ENCODE measurements at regions not wholly inside any gene's neighbourhood (a gene's known extent, or its start where the extent isn't known, plus 50 kb on each side); places are given as distances from the start of the nearest gene placed in this dataset.

DNA sequence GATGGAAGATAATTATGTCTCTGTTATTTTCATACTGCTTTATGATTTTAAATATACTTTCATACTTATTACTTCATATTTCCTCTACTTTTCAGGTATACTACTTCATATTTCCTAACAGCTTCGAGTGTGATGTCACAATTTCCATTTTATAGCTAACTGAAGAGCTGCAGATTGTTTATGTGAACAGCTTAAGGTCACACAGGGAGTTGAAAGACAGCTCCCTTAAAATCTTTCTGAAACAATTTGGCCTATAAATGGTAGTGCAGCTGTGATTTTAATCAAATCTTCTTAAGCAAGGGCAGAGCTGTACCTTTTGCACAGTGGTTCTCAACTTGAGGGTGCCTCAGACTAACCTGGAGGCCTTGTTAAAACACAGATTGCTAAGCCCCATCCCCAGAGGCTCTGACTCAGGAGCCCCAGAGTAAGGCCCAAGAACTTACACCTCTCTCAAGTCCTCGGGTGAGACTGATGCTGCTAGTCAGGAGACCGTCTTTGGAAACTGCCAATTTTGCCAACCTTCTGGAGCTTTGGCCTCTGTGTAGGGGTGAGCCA lies 347.0 kb upstream of the HSF2 start:
- no peak overlapping the region for H3K4me3 ChIP-seq
- H3K36me3 ChIP-seq: no peaks in the 10 kb centered on the region
- no peaks in the 10 kb centered on the region for H3K9me3 ChIP-seq
- no peak for TF ChIP-seq POLR2AphosphoS5 (IDR thresholded peaks at IDR 0.05)
- TF ChIP-seq, protein P1, sequence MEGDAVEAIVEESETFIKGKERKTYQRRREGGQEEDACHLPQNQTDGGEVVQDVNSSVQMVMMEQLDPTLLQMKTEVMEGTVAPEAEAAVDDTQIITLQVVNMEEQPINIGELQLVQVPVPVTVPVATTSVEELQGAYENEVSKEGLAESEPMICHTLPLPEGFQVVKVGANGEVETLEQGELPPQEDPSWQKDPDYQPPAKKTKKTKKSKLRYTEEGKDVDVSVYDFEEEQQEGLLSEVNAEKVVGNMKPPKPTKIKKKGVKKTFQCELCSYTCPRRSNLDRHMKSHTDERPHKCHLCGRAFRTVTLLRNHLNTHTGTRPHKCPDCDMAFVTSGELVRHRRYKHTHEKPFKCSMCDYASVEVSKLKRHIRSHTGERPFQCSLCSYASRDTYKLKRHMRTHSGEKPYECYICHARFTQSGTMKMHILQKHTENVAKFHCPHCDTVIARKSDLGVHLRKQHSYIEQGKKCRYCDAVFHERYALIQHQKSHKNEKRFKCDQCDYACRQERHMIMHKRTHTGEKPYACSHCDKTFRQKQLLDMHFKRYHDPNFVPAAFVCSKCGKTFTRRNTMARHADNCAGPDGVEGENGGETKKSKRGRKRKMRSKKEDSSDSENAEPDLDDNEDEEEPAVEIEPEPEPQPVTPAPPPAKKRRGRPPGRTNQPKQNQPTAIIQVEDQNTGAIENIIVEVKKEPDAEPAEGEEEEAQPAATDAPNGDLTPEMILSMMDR (IDR thresholded peaks at IDR 0.05): no peak
- TF ChIP-seq POLR2A (IDR thresholded peaks at IDR 0.05): no peak
- TF ChIP-seq EP300 (IDR thresholded peaks at IDR 0.05): no peak
- H3K4me1 ChIP-seq: no peaks in the 10 kb centered on the region
- no peaks in the 10 kb centered on the region for H3K27me3 ChIP-seq
- H3K27ac ChIP-seq: no peak overlapping the region
- WGBS, 5 donors: 57 to 78% (median 71%) methylated on average over 3 of the region's 3 CpGs
- intact Hi-C loops (cut with DNase I; ENCODE audit: low total_unique reads): no loop called here
- DNase-seq: no peak

DNA sequence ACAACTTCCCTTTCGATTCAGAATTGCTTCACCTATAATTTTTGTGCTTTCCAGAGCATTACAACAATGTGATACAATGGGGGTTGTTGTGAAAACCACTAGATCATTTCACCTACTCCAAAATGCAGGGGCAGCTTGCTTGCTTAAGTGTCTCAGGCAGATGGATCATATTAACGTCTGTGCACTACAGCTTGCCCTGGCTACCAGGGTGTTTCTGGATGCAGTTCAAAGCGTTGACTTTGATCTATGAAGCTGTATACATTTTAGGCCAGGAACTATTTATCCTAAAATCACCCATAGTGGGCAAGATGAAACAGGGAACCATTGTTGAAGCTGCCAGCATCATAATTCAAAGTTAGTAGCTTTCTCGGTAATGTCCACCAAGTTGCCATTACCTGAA lies 339.5 kb upstream of the HSF2 start:
- intact Hi-C loops (cut with DNase I; ENCODE audit: low total_unique reads): no loop called here
- 57 to 65% (median 60%) methylated on average over 4 of the region's 4 CpGs for WGBS, 5 donors

DNA sequence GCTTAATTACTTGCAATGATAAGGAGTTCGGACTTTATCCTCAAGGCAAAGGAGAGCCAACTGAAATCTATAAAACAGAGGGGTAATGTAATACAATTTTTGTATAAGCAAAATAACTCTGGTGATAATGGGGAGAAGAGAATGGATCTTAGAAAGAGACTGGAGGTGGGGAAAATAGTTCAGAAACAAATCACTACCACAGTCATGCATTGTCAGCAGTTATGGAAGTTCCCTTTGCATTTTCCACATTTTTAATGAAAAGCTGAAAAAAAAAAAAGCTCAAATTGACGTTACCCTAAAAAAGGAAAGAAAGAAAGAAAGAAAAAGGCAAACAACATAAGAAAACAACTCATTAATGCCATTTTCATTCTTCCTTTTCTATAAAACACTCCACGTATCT lies 337.6 kb upstream of the HSF2 start:
- no peaks in the 10 kb centered on the region for H3K9me3 ChIP-seq
- H3K27me3 ChIP-seq: no peaks in the 10 kb centered on the region
- H3K4me3 ChIP-seq: no peak overlapping the region
- no peak overlapping the region for H3K27ac ChIP-seq
- H3K4me1 ChIP-seq: no peaks in the 10 kb centered on the region
- TF ChIP-seq POLR2AphosphoS5 (IDR thresholded peaks at IDR 0.05): no peak
- TF ChIP-seq, protein P1 (IDR thresholded peaks at IDR 0.05): no peak
- no peak for DNase-seq
- WGBS, 5 donors: 68 to 74% (median 71%) methylated on average over 3 of the region's 3 CpGs
- intact Hi-C loops (cut with DNase I; ENCODE audit: low total_unique reads): no loop called here
- H3K36me3 ChIP-seq: no peaks in the 10 kb centered on the region

More for the DNA sequence above, 339.5 kb upstream of the HSF2 start:
- peak in 1 of 2 donors; percentile 35 for DNase-seq
- TF ChIP-seq POLR2AphosphoS5 (IDR thresholded peaks at IDR 0.05) (no peak), POLR2A (IDR thresholded peaks at IDR 0.05) (no peak), EP300 (IDR thresholded peaks at IDR 0.05) (no peak)
- TF ChIP-seq, protein P1 (IDR thresholded peaks at IDR 0.05): no peak
- Histone ChIP-seq H3K27me3 (no peaks in the 10 kb centered on the region), H3K4me3 (no peak overlapping the region), H3K4me1 (no peaks in the 10 kb centered on the region), H3K27ac (no peak overlapping the region), H3K36me3 (no peaks in the 10 kb centered on the region), H3K9me3 (no peaks in the 10 kb centered on the region)

DNA sequence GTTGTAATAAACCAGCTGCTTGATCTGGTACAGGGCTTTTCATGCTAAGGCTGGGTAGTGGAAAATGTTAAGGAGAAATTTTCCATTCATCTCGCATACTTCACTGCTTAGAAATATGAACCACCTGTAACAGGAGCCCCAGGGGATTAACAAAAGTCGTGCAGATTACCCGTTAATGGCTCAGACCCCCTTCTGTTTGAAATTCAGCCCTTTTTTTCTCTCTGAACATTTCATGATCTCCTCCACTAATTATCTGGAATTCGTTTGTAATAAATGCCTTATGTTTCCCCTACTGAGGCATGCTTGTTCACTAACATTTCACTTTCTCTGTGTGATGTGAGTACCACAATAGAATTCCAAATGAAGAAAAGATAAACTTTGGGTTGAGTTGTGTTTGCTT lies 336.4 kb upstream of the HSF2 start:
- no peaks in the 10 kb centered on the region for H3K9me3 ChIP-seq
- no peaks in the 10 kb centered on the region for H3K36me3 ChIP-seq
- no peak overlapping the region for H3K4me3 ChIP-seq
- WGBS, 5 donors: 23 to 53% (median 34%) methylated on average over 4 of the region's 4 CpGs
- intact Hi-C loops (cut with DNase I; ENCODE audit: low total_unique reads): no loop called here
- no peaks in the 10 kb centered on the region for H3K4me1 ChIP-seq
- no peak for DNase-seq
- H3K27me3 ChIP-seq: no peaks in the 10 kb centered on the region
- TF ChIP-seq POLR2AphosphoS5 (IDR thresholded peaks at IDR 0.05) (no peak), POLR2A (IDR thresholded peaks at IDR 0.05) (no peak), EP300 (IDR thresholded peaks at IDR 0.05) (no peak)
- TF ChIP-seq, protein P1 (IDR thresholded peaks at IDR 0.05): no peak
- no peak overlapping the region for H3K27ac ChIP-seq

All from stomach (tissue), 8 donors.